ENCODE measurements at regions not wholly inside any gene's neighbourhood (a gene's known extent, or its start where the extent isn't known, plus 50 kb on each side); places are given as distances from the start of the nearest gene placed in this dataset.

DNA sequence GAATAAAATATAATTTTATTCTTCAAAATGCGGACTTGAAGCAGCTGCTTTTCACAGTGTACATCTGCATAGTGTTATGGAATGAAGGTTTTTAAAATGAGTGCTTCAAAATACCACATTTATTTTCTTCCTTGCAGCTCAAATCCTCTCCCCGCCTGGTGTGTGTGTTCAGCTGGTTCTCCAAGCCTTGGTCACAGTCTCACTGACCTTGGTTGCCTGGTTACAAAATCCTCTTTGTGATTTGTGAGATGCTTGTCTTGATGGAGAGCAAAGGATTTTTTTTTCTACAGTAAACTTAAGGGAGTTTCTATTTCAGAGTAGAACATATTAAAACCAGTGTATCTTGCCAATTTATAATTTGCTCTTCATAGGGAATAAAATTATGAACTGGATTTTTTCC is 139.2 kb downstream of the PCDH18 start:
- TF ChIP-seq CBX3 (IDR thresholded peaks at IDR 0.05; ENCODE audit: low read depth) (no peak), CTCF (IDR thresholded peaks at IDR 0.05 in 2 of 3, conservative IDR thresholded peaks at IDR 0.05 in 1 of 3; ENCODE audit: borderline replicate concordance in 1 of 3, insufficient read depth in 1 of 3, low read depth in 2 of 3, low read length in 2 of 3) (no peak), TCF7L2 (IDR thresholded peaks at IDR 0.05; ENCODE audit: borderline replicate concordance, extremely low read depth, insufficient read depth, insufficient read length) (no peak), EZH2 (IDR thresholded peaks at IDR 0.05) (no peak), ZNF274 (IDR thresholded peaks at IDR 0.05; ENCODE audit: low read depth, low read length) (no peak), POLR2AphosphoS5 (IDR thresholded peaks at IDR 0.05; ENCODE audit: low read depth, low read length) (no peak), REST (IDR thresholded peaks at IDR 0.05; ENCODE audit: low read depth) (no peak), CEBPB (IDR thresholded peaks at IDR 0.05; ENCODE audit: low read depth) (no peak), FOSL1 (IDR thresholded peaks at IDR 0.05; ENCODE audit: low read depth) (no peak), YY1 (IDR thresholded peaks at IDR 0.05; ENCODE audit: extremely low read depth, insufficient replicate concordance, low read depth, low read length) (no peak), ATF3 (IDR thresholded peaks at IDR 0.05) (no peak), POLR2A (IDR thresholded peaks at IDR 0.05; ENCODE audit: borderline replicate concordance, extremely low read depth, insufficient read depth, insufficient read length) (no peak)

All from HCT116 (cell line).